OCI-M1 (cell line): ENCODE measurements at regions not wholly inside any gene's neighbourhood (a gene's known extent, or its start where the extent isn't known, plus 50 kb on each side); places are given as distances from the start of the nearest gene placed in this dataset.

ENCODE experiments used
- DNase-seq: peaks from one replicate; lab custom pipeline; 2025; lab: John Stamatoyannopoulos, UW

GRCh38 chr9:2923766-2924379, 80.0 kb upstream of the PUM3 start:
- DNase-seq = no peak

DNA sequence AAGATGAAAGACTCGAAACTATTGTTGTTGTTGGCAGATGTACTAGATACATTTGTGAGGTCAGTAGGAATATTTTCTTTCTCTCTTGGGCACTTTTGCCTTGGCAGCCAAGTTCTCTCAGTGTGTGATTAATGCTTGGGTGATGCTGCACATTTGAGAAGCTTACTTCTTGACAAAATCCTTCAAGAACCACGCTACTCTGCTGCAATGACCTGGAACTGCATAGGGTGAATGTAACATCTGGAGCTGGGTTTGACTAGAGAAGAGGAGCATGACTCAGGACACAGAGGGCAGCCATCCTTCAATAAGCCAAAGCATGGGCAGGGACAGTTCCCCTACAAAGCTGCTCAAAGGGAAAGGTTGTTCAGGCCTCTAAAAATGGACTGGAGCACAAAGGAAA, 75.5 kb upstream of the PUM3 start:
- peak; percentile 0 for DNase-seq

- DNase-seq = no peak
Measured at GRCh38 chr9:2916382-2916985, 72.6 kb upstream of the PUM3 start.

GRCh38 chr9:2913026-2913425, 69.1 kb upstream of the PUM3 start:
- DNase-seq = no peak

DNA sequence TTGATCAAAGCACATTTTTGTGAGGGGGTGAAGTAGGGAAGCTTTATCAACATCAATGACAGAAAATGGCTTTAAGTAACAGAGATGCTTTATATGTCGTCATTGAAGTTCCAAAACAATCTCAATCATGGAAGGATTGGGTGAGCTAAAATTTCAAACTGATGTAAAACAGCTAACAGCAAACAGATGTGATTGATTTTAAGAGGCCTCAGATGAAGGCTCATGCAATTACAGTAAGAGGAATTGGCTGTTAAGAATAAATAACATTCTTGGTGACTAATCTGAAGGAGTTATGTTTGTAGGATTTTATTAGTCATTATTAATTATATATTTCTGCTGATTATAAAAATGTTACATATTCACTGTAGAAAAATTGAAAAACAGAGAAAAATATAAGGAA, 63.5 kb upstream of the PUM3 start:
- DNase-seq = no peak

DNA sequence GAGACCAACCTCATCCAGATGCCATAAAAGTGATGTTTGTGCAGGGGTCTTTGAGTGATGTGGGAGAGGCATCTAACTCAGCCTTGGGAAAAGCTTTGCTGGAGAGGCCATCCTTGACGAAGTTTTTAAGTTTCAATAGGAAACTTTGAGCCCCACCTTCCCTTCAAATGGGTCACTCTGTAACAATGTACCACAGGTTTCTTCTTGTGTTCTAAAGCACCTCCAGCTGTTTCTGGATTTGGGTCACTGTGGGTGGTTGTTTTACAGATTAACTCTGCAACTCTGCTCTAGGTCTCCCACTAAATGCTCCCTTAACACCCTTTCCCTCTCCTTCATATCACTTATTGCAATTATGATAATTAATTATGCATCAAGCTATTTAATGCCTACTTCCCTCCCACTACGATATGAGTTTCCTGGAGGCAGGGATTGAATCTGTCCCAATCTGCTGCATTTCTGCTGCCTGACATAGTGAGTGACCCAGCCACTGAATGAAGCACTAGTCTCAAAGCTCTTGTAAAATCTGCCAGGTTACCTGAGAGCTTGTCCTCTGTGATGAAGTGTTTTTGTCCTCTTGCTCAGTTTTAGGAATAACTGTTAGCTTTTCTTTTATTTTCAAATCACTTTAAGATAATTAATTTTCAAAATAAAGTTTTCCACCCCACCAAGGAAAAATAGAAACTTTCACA, 60.5 kb upstream of the PUM3 start:
- no peak for DNase-seq
